ENCODE measurements at regions not wholly inside any gene's neighbourhood (a gene's known extent, or its start where the extent isn't known, plus 50 kb on each side); places are given as distances from the start of the nearest gene placed in this dataset.
"Not testable (repeated sequence)": the region's sequence is repeated elsewhere in the genome, so short reads cannot be mapped to it uniquely, and the experiment has no call there.

DNA sequence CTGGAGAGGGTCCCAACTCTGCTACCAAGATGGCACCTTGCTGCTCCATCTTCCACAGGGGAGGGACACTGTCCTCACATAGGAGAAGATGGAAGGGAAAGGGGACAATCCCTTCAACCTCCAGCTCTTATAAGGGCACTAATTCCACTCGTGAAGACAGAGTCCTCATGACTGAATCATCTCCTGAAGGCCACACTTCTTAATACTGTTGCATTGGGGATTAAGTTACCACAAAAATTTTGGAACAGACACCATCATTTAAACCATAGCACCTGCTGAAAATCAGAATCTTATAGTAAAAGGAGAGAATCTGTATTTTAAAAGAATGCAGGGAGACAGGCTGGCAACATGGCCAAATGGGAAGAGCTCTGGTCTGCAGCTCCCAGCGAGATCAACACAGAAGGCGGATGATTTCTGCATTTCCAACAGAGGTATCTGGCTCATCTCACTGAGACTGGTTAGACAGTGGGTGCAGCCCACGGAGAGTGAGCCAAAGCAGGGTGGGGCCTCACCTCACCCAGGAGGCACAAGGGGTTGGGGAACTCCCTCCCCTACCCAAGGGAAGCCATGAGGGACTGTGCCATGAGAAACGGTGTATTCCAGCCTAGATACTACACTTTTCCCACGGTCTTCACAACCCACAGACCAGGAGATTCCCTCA lies 69.4 kb upstream of the LIPC start:
- H3K9me3 ChIP-seq: no peaks in the 10 kb centered on the region
- H3K27ac ChIP-seq: no peak overlapping the region
- DNase-seq (ENCODE audit: low spot score): no peak
- no peaks in the 10 kb centered on the region for H3K27me3 ChIP-seq
- peaks cover 0 to 11% of the 10 kb centered on the region in 2 donors for H3K4me1 ChIP-seq
- H3K4me3 ChIP-seq: no peak overlapping the region
- TF ChIP-seq, protein P1, sequence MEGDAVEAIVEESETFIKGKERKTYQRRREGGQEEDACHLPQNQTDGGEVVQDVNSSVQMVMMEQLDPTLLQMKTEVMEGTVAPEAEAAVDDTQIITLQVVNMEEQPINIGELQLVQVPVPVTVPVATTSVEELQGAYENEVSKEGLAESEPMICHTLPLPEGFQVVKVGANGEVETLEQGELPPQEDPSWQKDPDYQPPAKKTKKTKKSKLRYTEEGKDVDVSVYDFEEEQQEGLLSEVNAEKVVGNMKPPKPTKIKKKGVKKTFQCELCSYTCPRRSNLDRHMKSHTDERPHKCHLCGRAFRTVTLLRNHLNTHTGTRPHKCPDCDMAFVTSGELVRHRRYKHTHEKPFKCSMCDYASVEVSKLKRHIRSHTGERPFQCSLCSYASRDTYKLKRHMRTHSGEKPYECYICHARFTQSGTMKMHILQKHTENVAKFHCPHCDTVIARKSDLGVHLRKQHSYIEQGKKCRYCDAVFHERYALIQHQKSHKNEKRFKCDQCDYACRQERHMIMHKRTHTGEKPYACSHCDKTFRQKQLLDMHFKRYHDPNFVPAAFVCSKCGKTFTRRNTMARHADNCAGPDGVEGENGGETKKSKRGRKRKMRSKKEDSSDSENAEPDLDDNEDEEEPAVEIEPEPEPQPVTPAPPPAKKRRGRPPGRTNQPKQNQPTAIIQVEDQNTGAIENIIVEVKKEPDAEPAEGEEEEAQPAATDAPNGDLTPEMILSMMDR (IDR thresholded peaks at IDR 0.05): no peak
- H3K36me3 ChIP-seq: no peaks in the 10 kb centered on the region

DNA sequence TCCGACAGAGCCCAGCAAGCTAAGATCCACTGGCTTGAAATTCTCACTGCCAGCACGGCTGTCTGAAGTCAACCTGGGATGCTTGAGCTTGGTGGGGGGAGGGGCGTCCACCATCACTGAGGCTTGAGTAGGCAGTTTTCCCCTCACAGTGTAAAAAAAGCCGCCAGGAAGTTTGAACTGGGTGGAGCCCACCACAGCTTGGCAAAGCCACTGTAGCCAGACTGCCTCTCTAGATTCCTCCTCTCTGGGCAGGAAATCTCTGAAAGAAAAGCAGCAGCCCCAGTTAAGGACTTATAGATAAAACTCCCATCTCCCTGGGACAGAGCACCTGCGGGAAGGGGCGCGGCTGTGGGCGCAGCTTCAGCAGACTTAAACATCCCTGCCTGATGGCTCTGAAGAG lies 68.7 kb upstream of the LIPC start:
- not testable (repeated sequence) for H3K4me3 ChIP-seq; H3K27me3 ChIP-seq; DNase-seq (ENCODE audit: low spot score); H3K36me3 ChIP-seq; H3K9me3 ChIP-seq; H3K27ac ChIP-seq
- H3K4me1 ChIP-seq: peaks cover 0 to 11% of the 10 kb centered on the region in 2 donors

DNA sequence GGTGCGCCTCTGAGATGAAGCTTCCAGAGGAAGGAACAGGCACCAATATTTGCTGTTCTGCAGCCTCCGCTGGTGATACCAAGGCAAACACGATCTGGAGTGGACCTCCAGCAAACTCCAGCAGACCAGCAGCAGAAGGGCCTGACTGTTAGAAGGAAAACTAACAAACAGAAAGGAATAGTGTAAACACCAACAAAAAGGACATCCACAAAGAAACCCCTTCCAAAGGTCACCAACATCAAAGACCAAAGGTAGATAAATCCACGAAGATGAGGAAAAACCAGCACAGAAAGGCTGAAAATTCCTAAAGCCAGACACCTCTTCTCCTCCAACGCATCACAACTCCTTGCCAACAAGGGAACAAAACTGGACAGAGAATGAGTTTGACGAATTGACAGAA lies 68.1 kb upstream of the LIPC start:
- not testable (repeated sequence) for DNase-seq (ENCODE audit: low spot score); H3K36me3 ChIP-seq; H3K9me3 ChIP-seq

DNA sequence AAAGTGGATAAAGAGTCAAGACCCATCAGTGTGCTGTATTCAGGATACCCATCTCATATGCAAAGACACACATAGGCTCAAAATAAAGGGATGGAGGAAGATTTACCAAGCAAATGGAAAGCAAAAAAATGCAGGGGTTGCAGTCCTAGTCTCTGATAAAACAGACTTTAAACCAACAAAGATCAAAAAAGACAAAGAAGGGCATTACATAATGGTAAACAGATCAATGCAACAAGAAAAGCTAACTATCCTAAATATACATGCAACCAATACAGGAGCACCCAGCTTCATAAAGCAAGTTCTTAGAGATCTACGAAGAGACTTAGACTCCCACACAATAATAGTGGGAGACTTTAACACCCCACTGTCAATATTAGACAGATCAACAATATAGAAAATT lies 66.7 kb upstream of the LIPC start:
- not testable (repeated sequence) for H3K27me3 ChIP-seq; H3K9me3 ChIP-seq; H3K27ac ChIP-seq; DNase-seq (ENCODE audit: low spot score); H3K4me3 ChIP-seq; H3K36me3 ChIP-seq
- H3K4me1 ChIP-seq: peaks cover 0 to 11% of the 10 kb centered on the region in 2 donors

More for the DNA sequence above, 68.1 kb upstream of the LIPC start:
- H3K27ac ChIP-seq, H3K27me3 ChIP-seq, H3K4me3 ChIP-seq: not testable (repeated sequence)
- peaks cover 0 to 11% of the 10 kb centered on the region in 2 donors for H3K4me1 ChIP-seq

DNA sequence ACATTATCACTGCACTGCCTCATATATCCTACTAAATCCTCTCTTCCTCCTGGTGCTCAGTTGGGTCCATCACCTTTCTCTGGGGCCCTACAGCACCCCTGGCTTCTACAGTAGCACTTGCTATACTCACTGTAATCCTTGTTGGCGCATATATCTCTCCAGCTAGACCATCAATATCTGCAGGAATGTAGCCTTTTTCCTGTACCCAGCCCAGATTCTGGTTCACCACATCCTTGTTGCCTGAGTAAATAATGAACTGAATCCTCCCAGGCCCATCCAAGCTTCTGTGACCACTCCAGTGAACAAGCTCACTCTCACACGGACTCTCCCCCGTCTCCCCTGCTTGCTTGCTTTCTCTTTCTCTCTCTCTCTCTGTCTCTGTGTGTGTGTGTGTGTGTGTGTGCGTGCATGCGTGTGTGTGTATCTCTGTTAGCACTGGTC lies 62.5 kb upstream of the LIPC start:
- Histone ChIP-seq H3K9me3 (no peaks in the 10 kb centered on the region), H3K27ac (no peak overlapping the region), H3K4me3 (no peak overlapping the region), H3K4me1 (no peaks in the 10 kb centered on the region), H3K27me3 (no peaks in the 10 kb centered on the region), H3K36me3 (no peaks in the 10 kb centered on the region)
- DNase-seq (ENCODE audit: low spot score): no peak
- TF ChIP-seq, protein P1 (IDR thresholded peaks at IDR 0.05): no peak

DNA sequence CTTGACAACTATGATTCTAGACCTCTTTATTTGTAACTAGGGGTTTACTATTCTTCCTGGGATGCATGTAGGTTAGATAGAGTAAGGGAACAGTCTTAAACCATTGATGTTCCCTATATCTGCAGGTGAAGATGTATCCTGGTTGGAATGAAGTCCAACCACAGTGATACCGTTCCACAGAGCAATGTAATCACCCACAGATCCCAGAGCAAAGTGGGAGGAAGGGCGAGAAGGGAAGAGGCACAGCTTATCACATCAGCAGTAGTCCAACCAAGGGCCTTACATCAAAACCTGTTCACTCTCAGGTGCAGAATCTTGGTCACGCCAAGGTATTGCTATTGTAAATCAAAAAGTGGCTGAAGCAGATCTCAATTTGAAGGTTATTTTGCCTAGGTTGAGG lies 61.8 kb upstream of the LIPC start:
- Histone ChIP-seq H3K36me3 (no peaks in the 10 kb centered on the region), H3K27ac (no peak overlapping the region), H3K9me3 (no peaks in the 10 kb centered on the region), H3K27me3 (no peaks in the 10 kb centered on the region), H3K4me3 (no peak overlapping the region), H3K4me1 (no peaks in the 10 kb centered on the region)
- TF ChIP-seq, protein P1 (IDR thresholded peaks at IDR 0.05): no peak
- DNase-seq (ENCODE audit: low spot score): no peak

DNA sequence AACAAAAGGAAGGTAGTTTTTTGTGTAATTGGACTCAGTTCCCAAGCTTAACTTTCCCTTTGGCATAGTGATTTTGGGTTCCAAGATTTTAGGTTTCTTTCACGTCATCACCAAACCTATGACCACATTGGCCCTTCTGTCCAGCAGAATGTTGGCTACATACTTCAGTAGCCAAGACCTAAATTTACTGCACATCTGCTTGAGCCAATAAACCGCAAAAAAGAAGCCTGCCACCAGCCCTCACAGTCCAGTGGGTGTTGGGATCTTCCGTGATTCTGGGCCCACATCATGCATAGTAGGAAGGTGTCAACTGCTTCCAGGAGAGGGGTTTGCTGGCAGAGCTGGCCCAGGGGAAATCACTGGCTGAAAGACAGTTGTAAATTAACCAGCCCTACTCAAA lies 57.6 kb upstream of the LIPC start:
- no peaks in the 10 kb centered on the region for H3K4me1 ChIP-seq
- no peaks in the 10 kb centered on the region for H3K27me3 ChIP-seq
- no peak overlapping the region for H3K27ac ChIP-seq
- TF ChIP-seq, protein P1 (IDR thresholded peaks at IDR 0.05): no peak
- no peak for DNase-seq (ENCODE audit: low spot score)
- no peaks in the 10 kb centered on the region for H3K36me3 ChIP-seq
- peaks cover 0 to 10% of the 10 kb centered on the region in 2 donors for H3K9me3 ChIP-seq
- no peak overlapping the region for H3K4me3 ChIP-seq
